HG02970 (cell line): ENCODE measurements at regions not wholly inside any gene's neighbourhood (a gene's known extent, or its start where the extent isn't known, plus 50 kb on each side); places are given as distances from the start of the nearest gene placed in this dataset.

ENCODE experiments used
- ATAC-seq: cut with Tn5 transposase; IDR thresholded peaks from one replicate; pipeline ENCODE4 v1.9.1; 2021; ENCODE audit warnings: mild to moderate bottlenecking, moderate library complexity, moderate number of reproducible peaks; ENCODE audit not compliant: unreplicated experiment, low FRiP score

DNA sequence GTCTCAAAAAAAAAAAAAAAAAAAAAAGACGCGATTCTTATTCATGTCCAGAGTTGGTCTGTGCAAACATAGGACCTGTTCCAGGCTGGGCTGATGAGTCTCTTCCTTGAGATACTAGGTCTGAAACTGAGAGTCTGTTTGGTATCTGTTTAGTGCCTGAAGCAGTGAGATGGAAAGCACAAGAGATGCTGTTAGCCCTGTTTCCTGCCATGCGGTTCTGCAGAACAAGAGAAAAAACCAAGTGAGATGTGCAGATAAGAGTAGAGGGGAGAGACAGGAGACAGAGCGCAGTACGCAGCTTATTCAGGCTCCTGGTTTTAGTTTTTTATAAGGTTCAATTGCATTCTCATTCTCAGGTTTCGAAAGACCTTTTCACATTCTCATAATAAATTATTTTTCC, 85.8 kb upstream of the PRKCQ start:
- no peak for ATAC-seq

DNA sequence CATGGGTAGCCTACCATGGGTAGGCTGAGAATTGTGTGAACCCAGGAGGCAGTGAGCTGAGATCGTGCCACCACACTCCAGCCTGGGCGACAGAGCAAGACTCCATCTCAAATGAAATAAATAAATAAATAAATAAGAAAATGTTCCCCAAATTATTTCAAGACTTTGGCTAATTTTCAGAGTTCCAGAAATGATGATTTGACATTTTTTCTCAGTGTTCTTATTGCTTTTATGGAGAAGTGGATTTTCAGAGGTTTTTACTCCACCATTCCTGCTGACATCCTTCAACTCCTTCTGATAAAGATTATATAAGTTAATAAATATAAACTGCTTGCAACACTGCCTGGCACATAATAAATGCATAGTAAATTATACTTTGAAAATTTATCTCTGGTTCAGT, 80.4 kb upstream of the PRKCQ start:
- no peak for ATAC-seq

GRCh38 chr10:6659451-6659850, 79.4 kb upstream of the PRKCQ start:
- no peak for ATAC-seq

GRCh38 chr10:6657669-6658068, 77.6 kb upstream of the PRKCQ start:
- no peak for ATAC-seq

DNA sequence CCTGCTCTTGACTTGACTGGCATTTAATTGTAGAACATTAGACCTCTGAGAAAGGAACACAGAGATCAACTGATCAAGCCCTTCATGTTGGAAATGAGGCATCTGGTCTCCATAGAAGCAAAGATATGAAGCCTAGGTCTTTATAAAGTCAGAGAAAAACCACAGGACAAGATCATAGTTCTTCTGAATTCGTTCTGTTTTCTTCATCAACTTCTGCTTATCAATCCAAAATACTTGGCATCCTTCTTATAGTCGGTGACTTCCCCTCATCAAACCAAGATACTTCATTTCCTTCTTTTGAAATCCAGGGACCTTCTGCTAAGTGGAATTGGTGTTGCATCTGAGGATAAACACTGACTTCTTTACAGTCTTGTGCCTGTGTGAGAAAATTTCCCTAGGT, 77.1 kb upstream of the PRKCQ start:
- no peak for ATAC-seq

DNA sequence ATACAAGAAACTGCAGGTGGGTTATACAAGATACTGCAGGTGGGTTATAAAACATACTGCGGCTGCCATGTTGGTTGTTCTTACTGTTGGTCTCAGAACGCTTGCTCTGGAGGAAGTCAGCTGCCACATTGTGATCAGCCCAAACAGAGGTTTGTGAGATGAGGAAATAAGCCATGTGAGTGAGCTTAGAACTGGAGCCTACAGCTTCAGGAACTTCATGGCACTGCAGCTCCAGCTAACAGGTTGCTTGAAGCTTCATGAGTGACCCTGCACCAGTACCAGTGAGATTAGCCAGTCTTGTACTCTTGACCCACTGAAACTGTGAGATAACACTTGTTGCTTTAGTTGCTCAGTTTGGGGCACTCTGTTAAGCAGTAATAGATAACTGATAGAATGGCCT, 74.5 kb upstream of the PRKCQ start:
- ATAC-seq: no peak

- ATAC-seq: no peak
Observed at GRCh38 chr10:6650586-6650985, 70.5 kb upstream of the PRKCQ start.

DNA sequence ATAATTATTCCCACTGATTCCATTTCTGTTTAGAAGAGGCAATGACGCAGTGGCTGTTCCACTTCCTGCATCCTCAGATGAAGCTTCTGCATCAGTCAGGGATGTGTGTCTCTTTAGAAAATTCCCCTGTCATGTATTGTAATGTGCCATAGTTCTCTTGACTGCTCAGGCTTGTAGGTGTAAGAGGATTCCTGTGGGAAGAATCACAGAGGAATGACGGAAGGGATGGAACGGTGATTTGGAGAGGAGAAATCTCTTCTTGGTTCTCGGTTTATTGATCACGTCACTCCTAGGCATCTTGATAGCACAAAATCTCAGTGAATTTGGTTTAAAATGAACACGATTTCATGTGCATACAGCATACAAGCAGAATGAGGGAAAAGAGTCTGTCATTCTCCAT, 69.8 kb upstream of the PRKCQ start:
- ATAC-seq: no peak

- no peak for ATAC-seq
Observed at GRCh38 chr10:6648894-6649720, 69.0 kb upstream of the PRKCQ start.

DNA sequence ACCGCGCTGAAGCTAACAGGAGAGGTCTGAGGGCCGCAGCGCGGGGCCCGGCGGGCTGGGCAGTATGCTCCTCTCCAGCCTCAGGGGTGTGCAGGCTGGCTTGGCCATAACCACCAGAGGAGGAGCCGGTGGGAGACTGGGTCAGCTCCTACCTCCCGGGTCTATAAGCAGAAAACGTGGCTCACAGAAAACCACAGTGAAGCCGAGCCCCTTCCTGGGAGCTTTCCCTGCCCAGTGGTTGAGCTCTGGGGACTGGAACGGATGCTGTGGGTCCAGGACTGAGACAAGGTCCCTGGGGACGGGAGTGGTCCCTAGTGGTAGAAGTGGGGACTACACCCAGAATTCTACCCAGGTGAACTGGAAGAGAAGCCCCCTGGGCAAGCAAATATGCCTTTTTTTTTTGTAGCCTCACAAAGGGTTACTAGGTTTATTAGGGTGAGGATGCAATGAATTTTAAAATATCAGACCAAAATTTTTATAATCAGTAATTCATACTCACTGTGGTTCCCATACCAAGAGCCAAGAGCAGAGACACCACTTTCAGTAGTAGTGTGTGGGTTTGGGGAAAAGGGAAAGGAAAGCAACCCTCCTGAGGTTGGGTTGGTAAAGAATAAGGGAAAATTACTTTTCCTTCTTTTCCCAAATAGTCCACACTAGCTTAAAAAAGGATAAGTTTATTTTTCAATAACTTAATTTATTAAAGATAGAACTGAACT, 67.9 kb upstream of the PRKCQ start:
- ATAC-seq: no peak

- ATAC-seq: no peak
Observed at GRCh38 chr10:6643962-6644361, 63.9 kb upstream of the PRKCQ start.

DNA sequence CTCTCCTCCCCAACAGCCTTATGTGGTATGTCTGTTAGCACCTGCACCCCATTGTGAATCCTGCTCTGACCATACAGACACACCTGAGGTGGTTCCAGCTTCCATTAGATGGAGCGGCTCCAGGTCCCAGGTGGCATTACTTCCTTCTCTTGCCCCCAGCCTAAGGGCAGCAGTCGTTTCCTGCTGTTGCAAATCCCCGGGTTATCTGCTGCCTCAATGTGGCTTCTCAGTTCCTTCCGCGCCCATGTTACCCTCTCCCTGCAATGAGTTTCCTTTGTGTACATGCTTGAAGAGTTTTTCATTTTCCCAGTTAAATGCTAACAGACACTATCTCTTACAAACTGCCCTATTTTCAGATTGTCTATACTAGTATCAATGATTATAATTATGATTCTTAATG, 62.8 kb upstream of the PRKCQ start:
- no peak for ATAC-seq

DNA sequence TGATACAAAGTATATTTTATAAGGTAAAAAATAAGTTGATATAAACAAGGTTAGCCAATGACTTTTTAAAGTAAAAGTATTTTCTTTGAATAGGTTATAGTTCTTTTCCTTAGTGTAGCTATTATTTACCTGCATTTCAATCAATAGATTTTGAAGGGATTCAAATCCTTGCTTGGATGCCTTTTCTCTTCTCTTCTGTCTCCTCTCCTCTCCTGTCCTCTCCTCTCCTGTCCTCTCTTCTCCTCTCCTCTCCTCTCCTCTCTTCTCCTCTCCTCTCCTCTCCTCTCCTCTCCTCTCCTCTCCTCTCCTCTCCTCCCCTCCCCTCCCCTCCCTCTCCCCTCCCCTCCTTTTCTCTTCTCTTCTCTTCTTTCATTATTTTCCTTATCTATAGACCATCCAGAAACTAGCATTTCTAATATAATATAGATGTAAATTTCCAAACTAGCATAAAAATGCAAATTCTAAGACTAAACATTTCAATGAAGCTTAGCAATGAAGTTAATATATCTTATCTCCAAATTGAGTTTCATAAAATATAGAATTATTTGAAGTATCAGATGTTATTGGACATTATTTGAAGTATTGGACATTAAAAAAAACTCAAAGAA, 60.5 kb upstream of the PRKCQ start:
- no peak for ATAC-seq

- ATAC-seq: no peak
Observed at GRCh38 chr10:6637053-6637452, 57.0 kb upstream of the PRKCQ start.

- ATAC-seq: no peak
Observed at GRCh38 chr10:6635784-6636183, 55.7 kb upstream of the PRKCQ start.
